Spleen (tissue), 11 donors: ENCODE measurements at regions not wholly inside any gene's neighbourhood (a gene's known extent, or its start where the extent isn't known, plus 50 kb on each side); places are given as distances from the start of the nearest gene placed in this dataset.

Source experiments
- DNase-seq: peaks from one replicate; pipeline ENCODE4 v3.0.0-alpha.2; 2020
- H3K27ac ChIP-seq, 8 donors: fragments of 200-600 bp; sonication (generic) in 7 of 8; 1 replicate in 4 of 8; 2 replicates in 4 of 8; pipeline versions ENCODE4 v1.5.0 to v1.8.0; 2016 to 2021; ENCODE audit warnings: inconsistent platforms in 4 of 8, mild to moderate bottlenecking in 4 of 8, moderate library complexity in 1 of 8
- H3K27me3 ChIP-seq, 7 donors: fragments of 200-600 bp; sonication (generic) in 6 of 7; replicated peaks in 1 of 7; 1 replicate in 4 of 7; 2 replicates in 3 of 7; pipeline versions ENCODE4 v1.5.0 to v1.8.0; 2016 to 2021; ENCODE audit warnings: inconsistent platforms in 3 of 7, mild to moderate bottlenecking in 1 of 7
- H3K36me3 ChIP-seq, 6 donors: fragments of 200-600 bp; sonication (generic) in 5 of 6; 1 replicate in 4 of 6; 2 replicates in 2 of 6; pipeline versions ENCODE4 v1.5.0 to v1.8.0; 2016 to 2021; ENCODE audit warnings: inconsistent platforms in 2 of 6
- H3K4me1 ChIP-seq, 6 donors: fragments of 200-600 bp; sonication (generic) in 5 of 6; 1 replicate in 3 of 6; 2 replicates in 3 of 6; pipeline versions ENCODE4 v1.5.0 to v1.8.0; 2016 to 2021; ENCODE audit warnings: inconsistent platforms in 3 of 6
- H3K4me3 ChIP-seq, 8 donors: fragments of 200-600 bp; sonication (generic) in 7 of 8; 1 replicate in 4 of 8; 2 replicates in 4 of 8; pipeline versions ENCODE4 v1.5.0 to v1.8.0; 2016 to 2021; ENCODE audit warnings: inconsistent platforms in 4 of 8, mild to moderate bottlenecking in 4 of 8, moderate library complexity in 2 of 8
- H3K9me3 ChIP-seq, 8 donors: fragments of 200-600 bp; sonication (generic) in 7 of 8; 1 replicate in 4 of 8; 2 replicates in 4 of 8; pipeline versions ENCODE4 v1.5.0 to v1.8.0; 2016 to 2021; ENCODE audit warnings: inconsistent platforms in 4 of 8
- CTCF ChIP-seq, 11 experiments: fragments of 200-600 bp in 7 of 11; fragments of 450-650 bp in 4 of 11; sonication (generic) in 4 of 11; IDR thresholded peaks in 8 of 11; conservative IDR thresholded peaks in 3 of 11; 1 replicate in 7 of 11; 2 replicates in 4 of 11; pipeline versions ENCODE4 v1.4.0 to v1.8.0; 2016 to 2021; ENCODE audit warnings: antibody characterized with exemption in 11 of 11, inconsistent platforms in 4 of 11, mild to moderate bottlenecking in 1 of 11
- POLR2A ChIP-seq, 3 donors: fragments of 450-650 bp; IDR thresholded peaks; one replicate each; pipeline ENCODE4 v1.5.1; 2017; ENCODE audit warnings: antibody characterized with exemption in 3 of 3, mild to moderate bottlenecking in 1 of 3
- POLR2AphosphoS5 ChIP-seq, 3 donors: sonication (generic); formaldehyde crosslinking; IDR thresholded peaks; one replicate each; pipeline ENCODE4 v1.5.1; 2017; ENCODE audit warnings: antibody characterized with exemption in 3 of 3
- WGBS, 5 donors: extraction: QIAGEN DNeasy Blood & Tissue Kit in 3 of 5; methylation state at CpG; one replicate each; pipeline versions ENCODE4 v1.1.5 to v1.1.7; 2013 to 2018; 5-methylcytosine and 5-hydroxymethylcytosine counted together
- intact Hi-C: fragments of 100-400 bp; cut with DNase I; formaldehyde crosslinking; loops from one replicate; pipeline ENCODE4 v1.15.0; 2023; ENCODE audit warnings: low total_unique reads
- donor health status: healthy with polysubstance abuse.
- donor health status: DM: no; HTN: no; CAD: no; lungs with moderate emphysema.
- donor health status: DM: no; HTN: no; CAD: no.
- donor health status: Bipolar disorder and iron deficiency.
- donor health status: healthy.
- donor health status: DM: no; HTN: no; CAD: no.
- donor health status: DM: yes; HTN: yes; CAD: no.

- DNase-seq = no peak
- no peaks in the 10 kb centered on the region for H3K27me3 ChIP-seq
- peaks cover 0 to 21% (median 7%) of the 10 kb centered on the region in 6 donors for H3K4me1 ChIP-seq
- H3K4me3 ChIP-seq = peak overlapping the region in 4 of 8 donors; percentile 18 to 56 (median 21)
- H3K9me3 ChIP-seq = no peaks in the 10 kb centered on the region
- TF ChIP-seq POLR2A (IDR thresholded peaks at IDR 0.05) (no peak), POLR2AphosphoS5 (IDR thresholded peaks at IDR 0.05) (no peak), CTCF (IDR thresholded peaks at IDR 0.05 in 8 of 11, conservative IDR thresholded peaks at IDR 0.05 in 3 of 11) (no peak)
- no peaks in the 10 kb centered on the region for H3K36me3 ChIP-seq
- WGBS, 5 donors = 65 to 76% (median 71%) methylated on average over 20 of the region's 20 CpGs
- peak overlapping the region in 1 of 8 donors; percentile 35 for H3K27ac ChIP-seq
- intact Hi-C loops = loop anchor here (10.0 kb wide), 1 partner anchor 96 kb away; the partner anchor contains the start of genes CASP3 and PRIMPOL
These were observed 74.4 kb upstream of the IRF2 start for GRCh38 chr4:184548648-184549341.

- peak overlapping the region in 2 of 8 donors; percentile 22 to 56 for H3K4me3 ChIP-seq
These were observed 73.9 kb upstream of the IRF2 start for GRCh38 chr4:184548316-184548647.

GRCh38 chr4:184544788-184545409 is 70.5 kb upstream of the IRF2 start:
- intact Hi-C loops = loop anchor here (10.0 kb wide), 1 partner anchor 100 kb away; the partner anchor contains the start of genes CASP3 and PRIMPOL
- WGBS, 5 donors = 79 to 92% (median 83%) methylated on average over 4 of the region's 4 CpGs
- Histone ChIP-seq H3K36me3 (no peaks in the 10 kb centered on the region), H3K4me3 (no peak overlapping the region), H3K4me1 (peaks cover 0 to 21% (median 7%) of the 10 kb centered on the region in 6 donors), H3K27ac (no peak overlapping the region), H3K9me3 (no peaks in the 10 kb centered on the region), H3K27me3 (no peaks in the 10 kb centered on the region)
- TF ChIP-seq POLR2A (IDR thresholded peaks at IDR 0.05) (no peak), CTCF (IDR thresholded peaks at IDR 0.05 in 8 of 11, conservative IDR thresholded peaks at IDR 0.05 in 3 of 11) (no peak), POLR2AphosphoS5 (IDR thresholded peaks at IDR 0.05) (no peak)
- no peak for DNase-seq

More at GRCh38 chr4:184548316-184548647, 73.9 kb upstream of the IRF2 start:
- no peak for DNase-seq
- no peak for TF ChIP-seq POLR2A (IDR thresholded peaks at IDR 0.05)
- TF ChIP-seq CTCF (IDR thresholded peaks at IDR 0.05 in 8 of 11, conservative IDR thresholded peaks at IDR 0.05 in 3 of 11) = no peak
- TF ChIP-seq POLR2AphosphoS5 (IDR thresholded peaks at IDR 0.05) = no peak
- peaks cover 0 to 21% (median 7%) of the 10 kb centered on the region in 6 donors for H3K4me1 ChIP-seq
- intact Hi-C loops = loop anchor here (10.0 kb wide), 1 partner anchor 97 kb away; the partner anchor contains the start of genes CASP3 and PRIMPOL
- H3K36me3 ChIP-seq = no peaks in the 10 kb centered on the region
- no peaks in the 10 kb centered on the region for H3K9me3 ChIP-seq
- H3K27me3 ChIP-seq = no peaks in the 10 kb centered on the region
- 34 to 40% (median 38%) methylated on average over 5 of the region's 5 CpGs for WGBS, 5 donors
- peak overlapping the region in 1 of 8 donors; percentile 35 for H3K27ac ChIP-seq

GRCh38 chr4:184541907-184542306 is 67.6 kb upstream of the IRF2 start:
- 86 to 97% (median 91%) methylated on average over 5 of the region's 5 CpGs for WGBS, 5 donors
- TF ChIP-seq POLR2A (IDR thresholded peaks at IDR 0.05) (no peak), POLR2AphosphoS5 (IDR thresholded peaks at IDR 0.05) (no peak), CTCF (IDR thresholded peaks at IDR 0.05 in 8 of 11, conservative IDR thresholded peaks at IDR 0.05 in 3 of 11) (no peak)
- H3K4me3 ChIP-seq = no peak overlapping the region
- H3K4me1 ChIP-seq = peaks cover 0 to 11% (median 8%) of the 10 kb centered on the region in 6 donors
- H3K27me3 ChIP-seq = no peaks in the 10 kb centered on the region
- H3K36me3 ChIP-seq = no peaks in the 10 kb centered on the region
- DNase-seq = no peak
- no peak overlapping the region for H3K27ac ChIP-seq
- intact Hi-C loops = loop anchor here (10.0 kb wide), 1 partner anchor 103 kb away; the partner anchor contains the start of genes CASP3 and PRIMPOL
- H3K9me3 ChIP-seq = no peaks in the 10 kb centered on the region
